HG03442 (cell line): ENCODE measurements at regions not wholly inside any gene's neighbourhood (a gene's known extent, or its start where the extent isn't known, plus 50 kb on each side); places are given as distances from the start of the nearest gene placed in this dataset.

ENCODE experiments used
- ATAC-seq: cut with Tn5 transposase; IDR thresholded peaks from one replicate; pipeline ENCODE4 v1.9.1; 2021; ENCODE audit warnings: mild to moderate bottlenecking, moderate library complexity; ENCODE audit not compliant: unreplicated experiment

DNA sequence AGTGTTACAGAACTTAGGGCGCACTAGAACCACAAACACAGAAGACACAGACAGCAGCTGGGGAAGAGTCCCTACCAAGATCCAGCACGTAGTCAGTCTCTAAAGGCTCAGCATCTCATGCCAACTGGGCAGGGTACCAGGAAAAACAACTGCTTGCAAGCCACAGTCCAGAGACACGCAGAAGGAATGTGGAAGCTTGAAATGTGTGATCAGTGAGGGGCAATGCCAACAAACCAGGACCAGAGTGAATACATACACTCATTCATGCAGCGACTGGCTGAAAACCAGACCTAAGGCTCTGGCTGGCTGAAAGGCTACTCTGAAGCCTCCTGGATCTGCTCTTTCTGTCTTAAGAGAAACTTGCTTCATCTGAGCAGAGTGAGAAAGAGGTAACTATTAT lies 1484.8 kb downstream of the EFNB2 start:
- ATAC-seq: no peak

GRCh38 chr13:105048677-105049076 lies 1486.8 kb downstream of the EFNB2 start:
- peak; percentile 97 for ATAC-seq

GRCh38 chr13:105047676-105048295 lies 1487.7 kb downstream of the EFNB2 start:
- ATAC-seq: no peak

GRCh38 chr13:105037110-105037509 lies 1498.4 kb downstream of the EFNB2 start:
- no peak for ATAC-seq

DNA sequence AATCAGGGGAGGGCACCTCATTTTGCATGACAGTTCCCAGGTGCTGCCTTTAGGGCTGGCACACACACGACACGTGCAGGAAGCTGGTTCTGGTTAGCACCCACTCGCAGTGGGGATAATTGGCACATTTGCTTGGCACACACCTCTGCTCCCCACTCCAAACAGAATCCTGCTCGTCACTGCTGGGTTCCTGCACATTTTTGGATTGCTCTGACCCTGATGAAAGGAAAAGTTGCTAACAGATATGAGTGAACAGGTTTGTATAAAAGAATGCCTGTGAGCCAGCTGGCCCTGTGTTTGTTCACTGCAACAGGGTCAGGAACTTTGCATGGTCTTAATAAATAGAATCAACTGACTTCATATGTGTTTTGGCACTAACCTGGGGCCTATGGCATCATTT lies 1500.4 kb downstream of the EFNB2 start:
- ATAC-seq: no peak

DNA sequence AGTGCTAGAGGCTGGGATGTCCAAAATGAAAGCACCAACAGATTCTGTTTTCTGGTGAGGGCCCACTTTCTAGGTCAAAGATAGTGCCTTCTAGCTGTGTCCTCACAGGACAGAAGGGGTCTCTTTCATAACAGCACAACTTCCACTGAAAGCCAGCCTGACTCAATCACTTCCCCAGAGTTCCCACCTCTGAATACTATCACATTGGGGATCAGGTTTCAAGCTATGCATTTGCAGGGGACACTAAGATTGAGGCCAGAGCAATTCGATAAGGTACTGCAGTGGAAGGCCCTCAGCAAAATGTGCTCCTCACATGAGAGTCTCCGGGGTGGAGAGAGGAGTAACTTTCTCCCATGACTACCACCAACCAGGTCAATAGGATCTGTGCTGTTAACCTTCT lies 1501.5 kb downstream of the EFNB2 start:
- no peak for ATAC-seq

- ATAC-seq: no peak
These were observed 1504.2 kb downstream of the EFNB2 start for GRCh38 chr13:105031306-105031705.

GRCh38 chr13:105030851-105031250 lies 1504.6 kb downstream of the EFNB2 start:
- ATAC-seq: no peak

DNA sequence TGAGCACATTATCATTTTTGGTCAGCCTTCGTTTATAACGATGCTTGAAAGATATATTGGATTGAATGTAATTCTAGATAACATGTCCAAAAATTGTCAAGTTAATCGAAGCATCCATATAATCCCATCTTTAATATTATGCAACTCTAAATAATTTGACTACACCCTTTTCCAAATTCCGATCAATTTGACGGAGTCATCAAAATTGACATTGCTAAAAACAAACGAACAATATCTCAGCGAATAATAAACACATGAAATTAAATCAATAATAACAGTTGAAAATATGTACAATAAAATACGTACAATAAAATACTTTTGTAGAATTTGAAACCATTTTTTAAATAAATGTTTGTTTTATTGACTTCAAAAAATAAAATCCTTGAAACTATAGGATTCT lies 1516.4 kb downstream of the EFNB2 start:
- ATAC-seq: no peak

DNA sequence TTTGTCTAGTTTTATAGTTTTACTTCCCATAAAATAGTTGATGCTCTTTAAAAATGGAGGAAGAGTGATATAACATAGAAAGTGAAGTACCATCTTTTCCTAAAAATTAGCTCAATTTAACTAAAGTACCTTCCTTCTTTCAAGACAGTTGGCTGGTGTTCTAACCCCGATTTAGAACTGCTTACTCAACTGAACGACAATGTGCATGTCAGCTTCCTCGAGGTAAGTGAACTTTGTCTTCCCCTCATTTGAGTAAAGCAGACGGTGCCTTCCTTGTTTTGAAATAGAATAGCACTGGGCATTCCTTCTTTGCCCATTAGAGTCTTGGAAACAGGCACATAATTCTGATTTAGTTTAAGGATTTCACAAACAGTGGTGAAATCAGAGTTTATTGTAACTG lies 1519.2 kb downstream of the EFNB2 start:
- ATAC-seq: no peak

GRCh38 chr13:105008604-105009003 lies 1526.9 kb downstream of the EFNB2 start:
- ATAC-seq: no peak

DNA sequence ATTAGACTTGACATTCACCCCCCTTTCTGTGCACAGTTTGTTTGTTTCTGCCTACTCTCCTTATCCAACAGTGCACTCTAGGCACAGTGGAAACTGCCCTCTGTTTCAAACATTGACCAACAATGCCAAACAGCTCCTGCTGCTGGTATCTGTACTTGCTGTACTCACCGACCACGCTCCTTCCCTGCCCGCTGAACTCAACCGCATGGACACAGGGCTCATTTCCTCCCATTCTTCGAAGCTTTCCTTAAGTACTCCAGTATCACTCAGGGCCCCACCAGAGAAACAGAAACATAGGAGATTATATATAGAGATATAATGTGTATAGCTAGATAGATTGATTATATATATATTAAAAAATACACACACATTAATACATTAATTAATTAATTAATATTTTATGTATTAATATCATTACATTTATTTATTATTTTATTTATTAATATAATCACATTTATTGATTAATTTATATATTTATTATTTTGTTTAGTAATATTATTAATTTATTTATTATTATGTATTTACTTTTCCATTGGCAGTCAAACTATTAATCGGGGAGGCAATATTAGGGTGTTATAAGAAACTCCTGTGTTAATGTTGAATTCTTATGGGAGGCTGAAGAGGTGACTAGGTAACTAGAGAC lies 1528.2 kb downstream of the EFNB2 start:
- ATAC-seq: no peak

GRCh38 chr13:104996022-104996421 lies 1539.4 kb downstream of the EFNB2 start:
- ATAC-seq: no peak

DNA sequence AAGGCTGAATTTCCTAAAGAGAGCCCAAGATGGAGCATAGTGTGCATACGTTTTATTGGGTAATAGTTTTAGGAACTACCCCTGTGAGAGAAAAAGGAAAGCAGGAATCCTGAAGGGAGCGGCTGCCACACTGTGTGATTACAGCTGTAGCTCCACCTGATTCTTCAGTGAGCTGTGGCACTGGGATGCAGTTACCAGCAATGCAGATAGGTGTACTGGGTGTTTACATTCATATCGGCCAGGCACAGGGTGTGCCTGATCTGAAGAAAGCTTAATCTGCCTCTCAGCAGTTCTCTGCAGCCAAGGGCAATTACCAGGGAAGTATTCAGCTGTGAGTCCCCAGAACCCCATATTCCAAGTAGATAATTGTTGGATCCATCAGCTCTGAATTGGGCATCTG lies 1541.8 kb downstream of the EFNB2 start:
- ATAC-seq: no peak

DNA sequence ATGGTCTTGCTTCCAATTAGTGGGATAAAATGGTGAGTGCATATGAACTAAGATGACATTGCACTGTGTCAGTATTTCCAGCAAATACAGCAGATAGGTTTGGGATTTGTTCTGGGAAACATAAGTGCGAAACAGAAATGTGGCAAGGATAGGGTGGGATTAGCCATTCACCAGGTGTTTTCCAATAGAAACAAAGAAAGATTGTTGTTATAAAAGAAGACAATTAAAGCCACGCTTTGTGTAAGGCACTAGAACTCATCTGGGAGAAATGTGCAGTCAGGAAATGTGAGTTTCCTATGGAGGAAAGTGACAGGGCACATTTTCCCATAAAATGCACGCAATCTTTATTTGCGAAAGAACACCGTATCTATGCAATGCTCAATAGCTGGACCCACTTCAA lies 1547.8 kb downstream of the EFNB2 start:
- no peak for ATAC-seq

DNA sequence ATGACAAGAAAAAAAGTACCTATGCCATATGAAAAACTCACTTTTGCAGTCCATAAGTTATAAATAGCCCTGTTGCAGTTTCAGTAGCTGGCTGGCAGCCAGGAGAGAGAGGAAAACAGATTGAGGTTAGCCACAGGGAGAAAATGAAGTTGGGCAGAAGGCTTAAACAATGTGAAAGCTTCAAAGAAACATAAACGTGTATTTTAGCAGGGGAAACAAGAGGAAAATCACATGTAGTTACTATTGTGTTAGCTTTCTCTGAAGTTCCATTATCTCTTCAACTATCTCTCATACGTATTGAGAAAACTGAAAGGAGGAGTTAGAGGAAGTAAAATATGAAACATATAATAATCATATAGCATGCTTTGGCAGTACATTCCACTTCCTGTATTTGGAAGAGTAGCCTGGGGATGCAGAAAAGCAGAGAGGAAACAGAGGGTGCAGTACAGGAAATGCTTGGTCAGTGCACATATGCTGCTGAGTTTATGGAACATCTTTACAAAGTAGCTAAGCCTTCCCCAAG lies 1551.1 kb downstream of the EFNB2 start:
- ATAC-seq: peak; percentile 83

- no peak for ATAC-seq
These were observed 1551.9 kb downstream of the EFNB2 start for GRCh38 chr13:104983601-104984000.

GRCh38 chr13:104980586-104980985 lies 1554.9 kb downstream of the EFNB2 start:
- ATAC-seq: no peak

GRCh38 chr13:104979281-104980030 lies 1556.0 kb downstream of the EFNB2 start:
- ATAC-seq: no peak

- ATAC-seq: no peak
These were observed 1558.5 kb downstream of the EFNB2 start for GRCh38 chr13:104976986-104977385.

DNA sequence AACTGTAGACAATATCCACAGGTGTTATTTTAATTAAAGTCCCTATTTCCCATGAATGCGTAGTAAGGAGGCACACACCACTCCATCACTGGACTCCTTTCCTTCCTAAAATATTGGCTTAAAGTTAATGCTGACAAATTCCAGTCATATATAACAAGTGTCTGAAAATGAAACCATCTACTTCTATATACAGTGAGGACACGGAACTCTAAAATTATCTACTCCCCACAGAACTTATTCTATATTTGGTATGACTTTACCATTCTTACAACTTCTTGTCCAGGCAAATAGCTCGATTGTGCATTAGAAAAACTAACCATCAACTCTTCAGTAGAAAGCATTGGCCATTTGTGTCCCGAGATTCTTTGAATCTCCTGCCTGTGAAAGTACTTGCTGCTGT lies 1560.2 kb downstream of the EFNB2 start:
- ATAC-seq: peak; percentile 82

GRCh38 chr13:104968876-104969275 lies 1566.6 kb downstream of the EFNB2 start:
- ATAC-seq: no peak
